ENCODE measurements at regions not wholly inside any gene's neighbourhood (a gene's known extent, or its start where the extent isn't known, plus 50 kb on each side); places are given as distances from the start of the nearest gene placed in this dataset.

DNA sequence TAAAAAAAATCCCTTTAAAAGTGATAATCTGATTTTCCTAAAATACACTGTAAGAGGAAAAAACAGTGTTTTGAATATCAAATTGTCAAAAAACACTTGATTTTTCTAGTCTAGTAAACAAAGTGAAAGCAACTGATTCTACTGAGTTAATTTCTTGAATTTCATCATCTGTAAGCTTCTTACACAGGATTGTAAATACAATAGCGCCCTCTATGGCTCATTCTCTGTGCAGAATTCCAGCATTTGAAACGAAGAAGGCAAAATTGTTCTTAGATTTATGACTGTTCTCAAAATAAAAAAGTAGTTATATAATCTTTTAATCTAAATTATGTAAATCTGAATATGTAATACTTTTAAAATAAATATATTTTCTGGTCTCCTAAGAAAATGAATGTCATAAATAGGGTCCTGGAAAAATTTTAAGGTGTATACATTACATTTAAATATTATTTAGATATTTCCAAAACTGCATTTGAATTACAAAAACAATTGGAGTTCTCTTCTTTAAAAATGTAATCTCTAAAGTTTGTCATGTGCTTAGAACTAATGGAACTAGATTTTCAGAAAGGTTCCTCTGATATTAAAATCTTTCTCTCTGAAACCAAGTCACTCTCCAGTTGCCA, 176.9 kb upstream of the MC4R start:
- TF ChIP-seq, protein P1, sequence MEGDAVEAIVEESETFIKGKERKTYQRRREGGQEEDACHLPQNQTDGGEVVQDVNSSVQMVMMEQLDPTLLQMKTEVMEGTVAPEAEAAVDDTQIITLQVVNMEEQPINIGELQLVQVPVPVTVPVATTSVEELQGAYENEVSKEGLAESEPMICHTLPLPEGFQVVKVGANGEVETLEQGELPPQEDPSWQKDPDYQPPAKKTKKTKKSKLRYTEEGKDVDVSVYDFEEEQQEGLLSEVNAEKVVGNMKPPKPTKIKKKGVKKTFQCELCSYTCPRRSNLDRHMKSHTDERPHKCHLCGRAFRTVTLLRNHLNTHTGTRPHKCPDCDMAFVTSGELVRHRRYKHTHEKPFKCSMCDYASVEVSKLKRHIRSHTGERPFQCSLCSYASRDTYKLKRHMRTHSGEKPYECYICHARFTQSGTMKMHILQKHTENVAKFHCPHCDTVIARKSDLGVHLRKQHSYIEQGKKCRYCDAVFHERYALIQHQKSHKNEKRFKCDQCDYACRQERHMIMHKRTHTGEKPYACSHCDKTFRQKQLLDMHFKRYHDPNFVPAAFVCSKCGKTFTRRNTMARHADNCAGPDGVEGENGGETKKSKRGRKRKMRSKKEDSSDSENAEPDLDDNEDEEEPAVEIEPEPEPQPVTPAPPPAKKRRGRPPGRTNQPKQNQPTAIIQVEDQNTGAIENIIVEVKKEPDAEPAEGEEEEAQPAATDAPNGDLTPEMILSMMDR (IDR thresholded peaks at IDR 0.05): peak in 2 of 3 experiments; percentile 46 to 71
- no peak for TF ChIP-seq POLR2AphosphoS5 (IDR thresholded peaks at IDR 0.05; ENCODE audit: insufficient read depth in 1 of 2, low read depth in 1 of 2)
